Gastrocnemius medialis (tissue), 4 donors: ENCODE measurements at regions not wholly inside any gene's neighbourhood (a gene's known extent, or its start where the extent isn't known, plus 50 kb on each side); places are given as distances from the start of the nearest gene placed in this dataset.

ENCODE experiments used
- CTCF ChIP-seq, 5 experiments: fragments of 450-650 bp in 3 of 5; fragments of 200-600 bp in 2 of 5; sonication (generic) in 2 of 5; IDR thresholded peaks in 4 of 5; conservative IDR thresholded peaks in 1 of 5; 1 replicate in 4 of 5; 2 replicates in 1 of 5; pipeline ENCODE4 v1.5.1; 2016 to 2019; ENCODE audit warnings: antibody characterized with exemption in 5 of 5, mild to moderate bottlenecking in 3 of 5, moderate library complexity in 3 of 5
- POLR2A ChIP-seq, 2 donors: fragments of 450-650 bp; IDR thresholded peaks; one replicate each; pipeline ENCODE4 v1.6.1; 2017; ENCODE audit warnings: antibody characterized with exemption in 2 of 2, mild to moderate bottlenecking in 2 of 2, moderate library complexity in 2 of 2

DNA sequence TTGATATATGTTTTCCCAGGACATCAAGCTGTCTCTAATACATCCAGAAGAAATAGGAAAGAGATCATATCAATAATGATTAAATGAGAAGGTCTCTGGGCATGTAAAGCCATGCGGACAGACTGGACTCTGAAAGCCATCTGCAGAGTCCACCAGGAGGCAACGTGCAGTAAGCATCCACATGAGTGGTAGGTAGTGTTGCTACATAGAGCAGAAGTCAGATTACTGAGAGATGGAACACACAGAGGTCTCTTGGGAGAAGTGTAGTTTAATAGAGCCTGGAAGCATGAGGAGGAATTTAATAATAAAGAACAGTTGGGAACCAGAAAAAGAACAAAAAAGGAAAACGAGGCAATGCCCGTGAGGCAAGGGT lies 758.1 kb upstream of the DDX18 start:
- no peak for TF ChIP-seq CTCF (IDR thresholded peaks at IDR 0.05 in 4 of 5, conservative IDR thresholded peaks at IDR 0.05 in 1 of 5)
- no peak for TF ChIP-seq POLR2A (IDR thresholded peaks at IDR 0.05)
